H9 (cell line): ENCODE measurements at regions not wholly inside any gene's neighbourhood (a gene's known extent, or its start where the extent isn't known, plus 50 kb on each side); places are given as distances from the start of the nearest gene placed in this dataset.

Experiments
- DNase-seq: peaks from one replicate; pipeline ENCODE4 v3.0.0-alpha.2; 2017
- H2AFZ ChIP-seq: one replicate; pipeline ENCODE4 v1.6.1; 2013; ENCODE audit warnings: mild to moderate bottlenecking, low read length, control low read depth, moderate library complexity
- H2AK5ac ChIP-seq: 2 replicates; pipeline ENCODE4 v1.6.1; 2013; ENCODE audit warnings: low read length, control low read depth, mixed read lengths; ENCODE audit not compliant: insufficient read length
- H2BK120ac ChIP-seq: one replicate; pipeline ENCODE4 v1.6.1; 2013; ENCODE audit warnings: low read depth, mild to moderate bottlenecking, low read length, control low read depth, inconsistent platforms; ENCODE audit not compliant: poor library complexity, severe bottlenecking
- H2BK12ac ChIP-seq: 2 replicates; pipeline ENCODE4 v1.6.1; 2013; ENCODE audit warnings: low read length, control low read depth, mixed read lengths, low read depth; ENCODE audit not compliant: insufficient read length
- H2BK15ac ChIP-seq: 2 replicates; pipeline ENCODE4 v1.6.1; 2013; ENCODE audit warnings: low read depth, low read length, control low read depth
- H2BK20ac ChIP-seq: one replicate; pipeline ENCODE4 v1.6.1; 2013; ENCODE audit warnings: low read depth, mild to moderate bottlenecking, low read length, control low read depth, inconsistent platforms; ENCODE audit not compliant: poor library complexity, severe bottlenecking
- H2BK5ac ChIP-seq: 2 replicates; pipeline ENCODE4 v1.6.1; 2013; ENCODE audit warnings: low read length, control low read depth, mixed read lengths; ENCODE audit not compliant: insufficient read length
- H3K14ac ChIP-seq: 2 replicates; pipeline ENCODE4 v1.6.1; 2013; ENCODE audit warnings: low read length, control low read depth; ENCODE audit not compliant: insufficient read depth
- H3K18ac ChIP-seq: 2 replicates; pipeline ENCODE4 v1.6.1; 2013; ENCODE audit warnings: low read depth, mild to moderate bottlenecking, mixed read lengths, low read length, control low read depth; ENCODE audit not compliant: insufficient read length
- H3K23ac ChIP-seq: 2 replicates; pipeline ENCODE4 v1.6.1; 2013; ENCODE audit warnings: low read length, control low read depth, mixed read lengths, low read depth; ENCODE audit not compliant: insufficient read length
- H3K23me2 ChIP-seq: 2 replicates; pipeline ENCODE4 v1.6.1; 2013; ENCODE audit warnings: low read depth, mild to moderate bottlenecking, mixed read lengths, low read length, control low read depth; ENCODE audit not compliant: insufficient read length, poor library complexity, severe bottlenecking
- H3K27ac ChIP-seq: 2 replicates; pipeline ENCODE4 v1.5.1; 2013; ENCODE audit warnings: low read length, control low read depth, mixed read lengths, low read depth; ENCODE audit not compliant: insufficient read length
- H3K27me3 ChIP-seq: 2 replicates; pipeline ENCODE4 v1.6.1; 2013; ENCODE audit warnings: low read length, control low read depth, inconsistent platforms; ENCODE audit not compliant: insufficient read depth
- H3K4ac ChIP-seq: 2 replicates; pipeline ENCODE4 v1.6.1; 2013; ENCODE audit warnings: low read depth, mild to moderate bottlenecking, control low read depth, inconsistent platforms, low read length, moderate library complexity
- H3K4me1 ChIP-seq: 2 replicates; pipeline ENCODE4 v1.6.1; 2013; ENCODE audit warnings: low read length, control low read depth, inconsistent platforms; ENCODE audit not compliant: insufficient read depth
- H3K4me2 ChIP-seq: 2 replicates; pipeline ENCODE4 v1.6.1; 2013; ENCODE audit warnings: low read length, control low read depth, mixed read lengths; ENCODE audit not compliant: insufficient read length, insufficient read depth
- H3K56ac ChIP-seq: 2 replicates; pipeline ENCODE4 v1.6.1; 2013; ENCODE audit warnings: low read depth, mild to moderate bottlenecking, mixed read lengths, low read length, control low read depth; ENCODE audit not compliant: insufficient read length
- H3K79me1 ChIP-seq: 2 replicates; pipeline ENCODE4 v1.6.1; 2013; ENCODE audit warnings: low read depth, mild to moderate bottlenecking, moderate library complexity, low read length, control low read depth, inconsistent platforms; ENCODE audit not compliant: insufficient read depth, poor library complexity, severe bottlenecking
- H3K79me2 ChIP-seq: 2 replicates; pipeline ENCODE4 v1.6.1; 2013; ENCODE audit warnings: low read length, control low read depth, inconsistent platforms; ENCODE audit not compliant: insufficient read depth
- H3K9ac ChIP-seq: 2 replicates; pipeline ENCODE4 v1.6.1; 2013; ENCODE audit warnings: low read length, control low read depth, mixed read lengths; ENCODE audit not compliant: insufficient read length; ENCODE audit errors: extremely low read depth
- H3K9me3 ChIP-seq: one replicate; pipeline ENCODE4 v1.6.1; 2013; ENCODE audit warnings: low read depth, low read length, inconsistent platforms; ENCODE audit not compliant: control insufficient read depth
- H3T11ph ChIP-seq: one replicate; pipeline ENCODE4 v1.6.1; 2013; ENCODE audit warnings: mild to moderate bottlenecking, low read length, control low read depth, inconsistent platforms
- H4K20me1 ChIP-seq: one replicate; pipeline ENCODE4 v1.6.1; 2013; ENCODE audit not compliant: control insufficient read depth, insufficient read length, insufficient read depth
- H4K5ac ChIP-seq: 2 replicates; pipeline ENCODE4 v1.6.1; 2013; ENCODE audit warnings: low read depth, mild to moderate bottlenecking, mixed read lengths, low read length, control low read depth; ENCODE audit not compliant: insufficient read length
- H4K8ac ChIP-seq: replicated peaks from 2 replicates; pipeline ENCODE4 v1.6.1; 2013; ENCODE audit warnings: low read length, control low read depth, mixed read lengths, low read depth; ENCODE audit not compliant: insufficient read length
- H4K91ac ChIP-seq: 2 replicates; pipeline ENCODE4 v1.6.1; 2013; ENCODE audit warnings: low read depth, mild to moderate bottlenecking, moderate library complexity, mixed read lengths, low read length, control low read depth; ENCODE audit not compliant: insufficient read length
- H3K27ac Mint-ChIP-seq, 3 experiments: 2 replicates in 2 of 3; 3 replicates in 1 of 3; pipeline ENCODE4 v1.8.0; 2020 to 2021; ENCODE audit warnings: mixed read lengths in 3 of 3, mild to moderate bottlenecking in 1 of 3, moderate library complexity in 1 of 3
- H3K27me3 Mint-ChIP-seq: 2 replicates; pipeline ENCODE4 v1.8.0; 2021; ENCODE audit warnings: low read depth, mild to moderate bottlenecking, moderate library complexity, mixed read lengths
- H3K36me3 Mint-ChIP-seq, 3 experiments: 2 replicates in 2 of 3; 3 replicates in 1 of 3; pipeline ENCODE4 v1.8.0; 2020 to 2021; ENCODE audit warnings: low read depth in 3 of 3, mixed read lengths in 3 of 3; ENCODE audit not compliant: insufficient read depth in 1 of 3
- H3K4me1 Mint-ChIP-seq, 2 experiments: 2 replicates each; pipeline ENCODE4 v1.8.0; 2020; ENCODE audit warnings: mixed read lengths in 2 of 2
- H3K4me3 Mint-ChIP-seq, 2 experiments: 2 replicates in 1 of 2; 3 replicates in 1 of 2; pipeline ENCODE4 v1.8.0; 2020 to 2021; ENCODE audit warnings: mild to moderate bottlenecking in 2 of 2, mixed read lengths in 2 of 2, moderate library complexity in 1 of 2
- H3K9me3 Mint-ChIP-seq, 2 experiments: 2 replicates in 1 of 2; 3 replicates in 1 of 2; pipeline ENCODE4 v1.8.0; 2020; ENCODE audit warnings: mild to moderate bottlenecking in 2 of 2, mixed read lengths in 2 of 2, moderate library complexity in 1 of 2
- WGBS: extraction: QIAGEN DNeasy Blood & Tissue Kit; methylation state at CpG from one replicate; pipeline ENCODE4 v1.1.7; 2013; ENCODE audit warnings: missing lambda C conversion rate, low lambda C conversion rate, mixed read lengths; ENCODE audit not compliant: insufficient read length; ENCODE audit errors: extremely low coverage; 5-methylcytosine and 5-hydroxymethylcytosine counted together
- TF ChIP-seq, protein P1 (sequence below): fragments of 200-600 bp; sonication (generic); conservative IDR thresholded peaks from 3 replicates; pipeline ENCODE4 v1.8.0; 2021; ENCODE audit warnings: antibody characterized with exemption, mild to moderate bottlenecking

- Histone ChIP-seq H4K91ac (no peak overlapping the region), H2AFZ (no peak overlapping the region), H3K4ac (no peak overlapping the region), H3K9ac (no peak overlapping the region), H2BK120ac (no peak overlapping the region), H2AK5ac (no peak overlapping the region), H3K27me3 (no peaks in the 10 kb centered on the region), H4K5ac (no peak overlapping the region), H2BK20ac (no peak overlapping the region), H3K23me2 (no peaks in the 10 kb centered on the region), H3K18ac (no peak overlapping the region), H3T11ph (no peak overlapping the region), H2BK15ac (no peak overlapping the region), H3K79me1 (no peaks in the 10 kb centered on the region), H3K4me2 (no peak overlapping the region), H2BK5ac (no peak overlapping the region), H3K14ac (peak overlapping the region; percentile 49; the same call in 1 of the 2 replicates), H3K23ac (no peak overlapping the region), H3K9me3 (no peaks in the 10 kb centered on the region), H4K20me1 (no peaks in the 10 kb centered on the region), H3K56ac (no peak overlapping the region), H3K27ac (no peak overlapping the region), H4K8ac (no peak overlapping the region), H3K79me2 (no peaks in the 10 kb centered on the region), H3K4me1 (no peaks in the 10 kb centered on the region), H2BK12ac (no peak overlapping the region)
- H3K27me3 Mint-ChIP-seq: peaks cover 7% of the 10 kb centered on the region; the same call in 1 of the 2 replicates
- H3K36me3 Mint-ChIP-seq: no peaks in the 10 kb centered on the region
- no CpG with 5 or more reads among the region's 12 CpGs for WGBS
- peaks cover 7 to 13% of the 10 kb centered on the region in 2 experiments for H3K4me1 Mint-ChIP-seq
- H3K9me3 Mint-ChIP-seq: peaks cover 0 to 3% of the 10 kb centered on the region in 2 experiments; a peak in 2 of 5 replicates
- TF ChIP-seq, protein P1, sequence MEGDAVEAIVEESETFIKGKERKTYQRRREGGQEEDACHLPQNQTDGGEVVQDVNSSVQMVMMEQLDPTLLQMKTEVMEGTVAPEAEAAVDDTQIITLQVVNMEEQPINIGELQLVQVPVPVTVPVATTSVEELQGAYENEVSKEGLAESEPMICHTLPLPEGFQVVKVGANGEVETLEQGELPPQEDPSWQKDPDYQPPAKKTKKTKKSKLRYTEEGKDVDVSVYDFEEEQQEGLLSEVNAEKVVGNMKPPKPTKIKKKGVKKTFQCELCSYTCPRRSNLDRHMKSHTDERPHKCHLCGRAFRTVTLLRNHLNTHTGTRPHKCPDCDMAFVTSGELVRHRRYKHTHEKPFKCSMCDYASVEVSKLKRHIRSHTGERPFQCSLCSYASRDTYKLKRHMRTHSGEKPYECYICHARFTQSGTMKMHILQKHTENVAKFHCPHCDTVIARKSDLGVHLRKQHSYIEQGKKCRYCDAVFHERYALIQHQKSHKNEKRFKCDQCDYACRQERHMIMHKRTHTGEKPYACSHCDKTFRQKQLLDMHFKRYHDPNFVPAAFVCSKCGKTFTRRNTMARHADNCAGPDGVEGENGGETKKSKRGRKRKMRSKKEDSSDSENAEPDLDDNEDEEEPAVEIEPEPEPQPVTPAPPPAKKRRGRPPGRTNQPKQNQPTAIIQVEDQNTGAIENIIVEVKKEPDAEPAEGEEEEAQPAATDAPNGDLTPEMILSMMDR: no peak
- H3K27ac Mint-ChIP-seq: no peak overlapping the region
- H3K4me3 Mint-ChIP-seq: no peak overlapping the region
- no peak for DNase-seq
Measured at GRCh38 chr12:115375186-115375991, 691.4 kb upstream of the TBX3 start.
